HCT116 (cell line): ENCODE measurements at regions not wholly inside any gene's neighbourhood (a gene's known extent, or its start where the extent isn't known, plus 50 kb on each side); places are given as distances from the start of the nearest gene placed in this dataset.

Experiments used
- EGR1 ChIP-seq: IDR thresholded peaks from 2 replicates; pipeline ENCODE4 v1.6.1; 2012; ENCODE audit warnings: low read depth
- EZH2phosphoT487 ChIP-seq: fragments of 200-600 bp; IDR thresholded peaks from 2 replicates; pipeline ENCODE4 v1.6.1; 2018; ENCODE audit warnings: antibody characterized with exemption, borderline replicate concordance
- POLR2A ChIP-seq: IDR thresholded peaks from 2 replicates; pipeline ENCODE4 v1.7.0; 2011; ENCODE audit warnings: borderline replicate concordance; ENCODE audit not compliant: insufficient read depth, insufficient read length; ENCODE audit errors: extremely low read depth
- SP1 ChIP-seq: IDR thresholded peaks from 2 replicates; pipeline ENCODE4 v1.6.1; 2012; ENCODE audit warnings: low read depth
- TCF7L2 ChIP-seq: IDR thresholded peaks from 2 replicates; pipeline ENCODE4 v1.7.0; 2011; ENCODE audit warnings: borderline replicate concordance, inconsistent platforms; ENCODE audit not compliant: insufficient read depth, insufficient read length; ENCODE audit errors: extremely low read depth
- TF ChIP-seq, protein P1 (sequence below): IDR thresholded peaks from 2 replicates; pipeline ENCODE4 v1.6.1; 2012; ENCODE audit warnings: low read depth
- TF ChIP-seq, protein P2 (sequence below), 3 experiments: fragments of 200-600 bp in 1 of 3; sonication (generic) in 1 of 3; IDR thresholded peaks in 2 of 3; conservative IDR thresholded peaks in 1 of 3; 2 replicates each; pipeline ENCODE4 v1.5.1; 2012 to 2017; ENCODE audit warnings: low read depth in 2 of 3, low read length in 2 of 3, antibody characterized with exemption in 1 of 3, borderline replicate concordance in 1 of 3, control low read depth in 1 of 3, mild to moderate bottlenecking in 1 of 3, mixed read lengths in 1 of 3, mixed run types in 1 of 3, moderate library complexity in 1 of 3; ENCODE audit not compliant: insufficient read depth in 1 of 3
- TF ChIP-seq, protein P3 (sequence below): IDR thresholded peaks from 2 replicates; pipeline ENCODE4 v1.6.1; 2012
- TF ChIP-seq, protein P4 (sequence below): IDR thresholded peaks from 2 replicates; pipeline ENCODE4 v1.6.1; 2011; ENCODE audit warnings: mild to moderate bottlenecking, low read length, moderate library complexity; ENCODE audit not compliant: insufficient replicate concordance; ENCODE audit errors: extremely low read depth

DNA sequence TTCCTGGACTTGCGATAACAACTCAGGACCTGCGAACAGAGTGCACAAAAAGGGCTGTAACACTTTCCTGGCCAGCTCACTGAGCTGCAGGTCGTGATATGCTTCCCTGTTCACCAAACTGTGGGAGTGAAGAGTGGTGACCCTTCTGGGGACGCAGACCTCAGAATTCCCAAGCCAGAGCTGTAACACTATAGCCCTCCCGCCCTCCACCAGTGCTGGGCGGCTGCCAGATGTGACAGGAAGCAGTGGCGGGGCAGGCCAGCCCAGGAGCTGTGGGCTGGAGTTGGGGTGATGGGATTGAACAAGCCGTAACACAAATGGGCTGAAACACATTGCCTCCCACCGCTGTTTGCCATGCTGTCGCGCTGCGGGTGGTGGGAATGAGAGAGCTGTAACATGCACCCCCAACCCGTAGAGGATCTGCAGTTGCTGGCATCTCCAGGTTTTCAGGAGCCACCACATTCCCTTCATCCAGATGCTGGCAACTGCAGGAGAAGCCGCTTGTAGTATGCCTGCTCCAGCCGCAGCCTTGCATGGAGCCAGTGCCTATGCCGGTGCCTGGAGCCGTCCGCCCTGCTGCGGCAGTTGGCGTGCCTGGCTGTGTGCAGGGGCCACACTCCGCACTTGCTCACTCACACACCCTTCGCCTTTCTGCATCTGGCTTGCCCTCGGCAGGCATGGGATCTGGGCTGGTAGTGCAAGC is 145.8 kb downstream of the GPCPD1 start:
- TF ChIP-seq, protein P1, sequence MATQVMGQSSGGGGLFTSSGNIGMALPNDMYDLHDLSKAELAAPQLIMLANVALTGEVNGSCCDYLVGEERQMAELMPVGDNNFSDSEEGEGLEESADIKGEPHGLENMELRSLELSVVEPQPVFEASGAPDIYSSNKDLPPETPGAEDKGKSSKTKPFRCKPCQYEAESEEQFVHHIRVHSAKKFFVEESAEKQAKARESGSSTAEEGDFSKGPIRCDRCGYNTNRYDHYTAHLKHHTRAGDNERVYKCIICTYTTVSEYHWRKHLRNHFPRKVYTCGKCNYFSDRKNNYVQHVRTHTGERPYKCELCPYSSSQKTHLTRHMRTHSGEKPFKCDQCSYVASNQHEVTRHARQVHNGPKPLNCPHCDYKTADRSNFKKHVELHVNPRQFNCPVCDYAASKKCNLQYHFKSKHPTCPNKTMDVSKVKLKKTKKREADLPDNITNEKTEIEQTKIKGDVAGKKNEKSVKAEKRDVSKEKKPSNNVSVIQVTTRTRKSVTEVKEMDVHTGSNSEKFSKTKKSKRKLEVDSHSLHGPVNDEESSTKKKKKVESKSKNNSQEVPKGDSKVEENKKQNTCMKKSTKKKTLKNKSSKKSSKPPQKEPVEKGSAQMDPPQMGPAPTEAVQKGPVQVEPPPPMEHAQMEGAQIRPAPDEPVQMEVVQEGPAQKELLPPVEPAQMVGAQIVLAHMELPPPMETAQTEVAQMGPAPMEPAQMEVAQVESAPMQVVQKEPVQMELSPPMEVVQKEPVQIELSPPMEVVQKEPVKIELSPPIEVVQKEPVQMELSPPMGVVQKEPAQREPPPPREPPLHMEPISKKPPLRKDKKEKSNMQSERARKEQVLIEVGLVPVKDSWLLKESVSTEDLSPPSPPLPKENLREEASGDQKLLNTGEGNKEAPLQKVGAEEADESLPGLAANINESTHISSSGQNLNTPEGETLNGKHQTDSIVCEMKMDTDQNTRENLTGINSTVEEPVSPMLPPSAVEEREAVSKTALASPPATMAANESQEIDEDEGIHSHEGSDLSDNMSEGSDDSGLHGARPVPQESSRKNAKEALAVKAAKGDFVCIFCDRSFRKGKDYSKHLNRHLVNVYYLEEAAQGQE, result no peak
- no peak for TF ChIP-seq EGR1
- TF ChIP-seq, protein P2, sequence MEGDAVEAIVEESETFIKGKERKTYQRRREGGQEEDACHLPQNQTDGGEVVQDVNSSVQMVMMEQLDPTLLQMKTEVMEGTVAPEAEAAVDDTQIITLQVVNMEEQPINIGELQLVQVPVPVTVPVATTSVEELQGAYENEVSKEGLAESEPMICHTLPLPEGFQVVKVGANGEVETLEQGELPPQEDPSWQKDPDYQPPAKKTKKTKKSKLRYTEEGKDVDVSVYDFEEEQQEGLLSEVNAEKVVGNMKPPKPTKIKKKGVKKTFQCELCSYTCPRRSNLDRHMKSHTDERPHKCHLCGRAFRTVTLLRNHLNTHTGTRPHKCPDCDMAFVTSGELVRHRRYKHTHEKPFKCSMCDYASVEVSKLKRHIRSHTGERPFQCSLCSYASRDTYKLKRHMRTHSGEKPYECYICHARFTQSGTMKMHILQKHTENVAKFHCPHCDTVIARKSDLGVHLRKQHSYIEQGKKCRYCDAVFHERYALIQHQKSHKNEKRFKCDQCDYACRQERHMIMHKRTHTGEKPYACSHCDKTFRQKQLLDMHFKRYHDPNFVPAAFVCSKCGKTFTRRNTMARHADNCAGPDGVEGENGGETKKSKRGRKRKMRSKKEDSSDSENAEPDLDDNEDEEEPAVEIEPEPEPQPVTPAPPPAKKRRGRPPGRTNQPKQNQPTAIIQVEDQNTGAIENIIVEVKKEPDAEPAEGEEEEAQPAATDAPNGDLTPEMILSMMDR (IDR thresholded peaks at IDR 0.05 in 2 of 3, conservative IDR thresholded peaks at IDR 0.05 in 1 of 3; ENCODE audit: borderline replicate concordance in 1 of 3, insufficient read depth in 1 of 3, low read depth in 2 of 3, low read length in 2 of 3), result no peak
- TF ChIP-seq, protein P3, sequence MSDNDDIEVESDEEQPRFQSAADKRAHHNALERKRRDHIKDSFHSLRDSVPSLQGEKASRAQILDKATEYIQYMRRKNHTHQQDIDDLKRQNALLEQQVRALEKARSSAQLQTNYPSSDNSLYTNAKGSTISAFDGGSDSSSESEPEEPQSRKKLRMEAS, result no peak
- TF ChIP-seq EZH2phosphoT487, result no peak
- TF ChIP-seq SP1, result no peak
- no peak for TF ChIP-seq POLR2A
- TF ChIP-seq, protein P4, sequence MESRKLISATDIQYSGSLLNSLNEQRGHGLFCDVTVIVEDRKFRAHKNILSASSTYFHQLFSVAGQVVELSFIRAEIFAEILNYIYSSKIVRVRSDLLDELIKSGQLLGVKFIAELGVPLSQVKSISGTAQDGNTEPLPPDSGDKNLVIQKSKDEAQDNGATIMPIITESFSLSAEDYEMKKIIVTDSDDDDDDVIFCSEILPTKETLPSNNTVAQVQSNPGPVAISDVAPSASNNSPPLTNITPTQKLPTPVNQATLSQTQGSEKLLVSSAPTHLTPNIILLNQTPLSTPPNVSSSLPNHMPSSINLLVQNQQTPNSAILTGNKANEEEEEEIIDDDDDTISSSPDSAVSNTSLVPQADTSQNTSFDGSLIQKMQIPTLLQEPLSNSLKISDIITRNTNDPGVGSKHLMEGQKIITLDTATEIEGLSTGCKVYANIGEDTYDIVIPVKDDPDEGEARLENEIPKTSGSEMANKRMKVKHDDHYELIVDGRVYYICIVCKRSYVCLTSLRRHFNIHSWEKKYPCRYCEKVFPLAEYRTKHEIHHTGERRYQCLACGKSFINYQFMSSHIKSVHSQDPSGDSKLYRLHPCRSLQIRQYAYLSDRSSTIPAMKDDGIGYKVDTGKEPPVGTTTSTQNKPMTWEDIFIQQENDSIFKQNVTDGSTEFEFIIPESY, result no peak
- TF ChIP-seq TCF7L2, result no peak
